ENCODE measurements at regions not wholly inside any gene's neighbourhood (a gene's known extent, or its start where the extent isn't known, plus 50 kb on each side); places are given as distances from the start of the nearest gene placed in this dataset.

- no peak for DNase-seq
These were observed 325.0 kb downstream of the NFIB start for GRCh38 chr9:13988944-13989343.

- no peak for DNase-seq
These were observed 330.3 kb downstream of the NFIB start for GRCh38 chr9:13983607-13984006.

GRCh38 chr9:13979941-13980318 is 334.0 kb downstream of the NFIB start:
- no peak for DNase-seq

GRCh38 chr9:13975611-13976290 is 338.2 kb downstream of the NFIB start:
- DNase-seq: no peak

- DNase-seq: no peak
These were observed 339.1 kb downstream of the NFIB start for GRCh38 chr9:13974891-13975290.

GRCh38 chr9:13971966-13972655 is 341.8 kb downstream of the NFIB start:
- no peak for DNase-seq

- no peak for DNase-seq
These were observed 342.5 kb downstream of the NFIB start for GRCh38 chr9:13971415-13971814.

- no peak for DNase-seq
These were observed 343.5 kb downstream of the NFIB start for GRCh38 chr9:13970426-13970825.

- peak; percentile 2 for DNase-seq
These were observed 343.9 kb downstream of the NFIB start for GRCh38 chr9:13970018-13970417.

GRCh38 chr9:13967438-13967837 is 346.5 kb downstream of the NFIB start:
- no peak for DNase-seq

GRCh38 chr9:13967011-13967410 is 346.9 kb downstream of the NFIB start:
- DNase-seq: no peak

GRCh38 chr9:13963005-13963653 is 350.8 kb downstream of the NFIB start:
- no peak for DNase-seq

GRCh38 chr9:13962006-13962405 is 351.9 kb downstream of the NFIB start:
- DNase-seq: no peak

- DNase-seq: no peak
These were observed 353.8 kb downstream of the NFIB start for GRCh38 chr9:13960011-13960765.

GRCh38 chr9:13958672-13959071 is 355.3 kb downstream of the NFIB start:
- DNase-seq: no peak

GRCh38 chr9:13957089-13957488 is 356.9 kb downstream of the NFIB start:
- no peak for DNase-seq

GRCh38 chr9:13956107-13956506 is 357.8 kb downstream of the NFIB start:
- no peak for DNase-seq

GRCh38 chr9:13952906-13953305 is 361.0 kb downstream of the NFIB start:
- DNase-seq: no peak

GRCh38 chr9:13948037-13948436 is 365.9 kb downstream of the NFIB start:
- no peak for DNase-seq

- DNase-seq: no peak
These were observed 370.8 kb downstream of the NFIB start for GRCh38 chr9:13943176-13943575.

GRCh38 chr9:13942695-13943094 is 371.2 kb downstream of the NFIB start:
- no peak for DNase-seq

- DNase-seq: no peak
These were observed 371.7 kb downstream of the NFIB start for GRCh38 chr9:13942201-13942600.

- no peak for DNase-seq
These were observed 372.2 kb downstream of the NFIB start for GRCh38 chr9:13941714-13942113.

Data from hematopoietic multipotent progenitor cell treated with erythropoietin and hydrocortisone succinate and interleukin-3 and kit ligand, for 8 days (in vitro differentiated cells).